GM18868 (cell line): ENCODE measurements at regions not wholly inside any gene's neighbourhood (a gene's known extent, or its start where the extent isn't known, plus 50 kb on each side); places are given as distances from the start of the nearest gene placed in this dataset.
"Not testable (repeated sequence)": the region's sequence is repeated elsewhere in the genome, so short reads cannot be mapped to it uniquely, and the experiment has no call there.

Experiments used
- ATAC-seq: cut with Tn5 transposase; IDR thresholded peaks from one replicate; pipeline ENCODE4 v1.9.1; 2021; ENCODE audit warnings: mild to moderate bottlenecking, moderate library complexity; ENCODE audit not compliant: unreplicated experiment

GRCh38 chr1:54474310-54475251 lies 68.4 kb upstream of the SSBP3 start:
- ATAC-seq, result no peak

- ATAC-seq, result no peak
Measured at GRCh38 chr1:54471588-54471987, 65.4 kb upstream of the SSBP3 start.

GRCh38 chr1:54469444-54469843 lies 63.2 kb upstream of the SSBP3 start:
- ATAC-seq, result not testable (repeated sequence)

GRCh38 chr1:54468288-54469084 lies 62.3 kb upstream of the SSBP3 start:
- ATAC-seq, result not testable (repeated sequence)

GRCh38 chr1:54465351-54465811 lies 59.2 kb upstream of the SSBP3 start:
- ATAC-seq, result no peak

- no peak for ATAC-seq
Measured at GRCh38 chr1:54464477-54465146, 58.4 kb upstream of the SSBP3 start.

GRCh38 chr1:54464031-54464476 lies 57.9 kb upstream of the SSBP3 start:
- no peak for ATAC-seq

GRCh38 chr1:54463259-54464030 lies 57.3 kb upstream of the SSBP3 start:
- no peak for ATAC-seq

- ATAC-seq, result no peak
Measured at GRCh38 chr1:54462597-54463258, 56.5 kb upstream of the SSBP3 start.

GRCh38 chr1:54461731-54462596 lies 55.8 kb upstream of the SSBP3 start:
- ATAC-seq, result no peak

GRCh38 chr1:54460861-54461387 lies 54.7 kb upstream of the SSBP3 start:
- ATAC-seq, result no peak

- ATAC-seq, result no peak
Measured at GRCh38 chr1:54460351-54460750, 54.2 kb upstream of the SSBP3 start.

GRCh38 chr1:54459726-54460191 lies 53.6 kb upstream of the SSBP3 start:
- no peak for ATAC-seq

GRCh38 chr1:54459140-54459539 lies 52.9 kb upstream of the SSBP3 start:
- no peak for ATAC-seq

- ATAC-seq, result no peak
Measured at GRCh38 chr1:54456921-54457529, 50.8 kb upstream of the SSBP3 start.

GRCh38 chr1:54456361-54456760 lies 50.2 kb upstream of the SSBP3 start:
- ATAC-seq, result no peak
